ENCODE measurements at regions not wholly inside any gene's neighbourhood (a gene's known extent, or its start where the extent isn't known, plus 50 kb on each side); places are given as distances from the start of the nearest gene placed in this dataset.
"Not testable (repeated sequence)": the region's sequence is repeated elsewhere in the genome, so short reads cannot be mapped to it uniquely, and the experiment has no call there.

DNA sequence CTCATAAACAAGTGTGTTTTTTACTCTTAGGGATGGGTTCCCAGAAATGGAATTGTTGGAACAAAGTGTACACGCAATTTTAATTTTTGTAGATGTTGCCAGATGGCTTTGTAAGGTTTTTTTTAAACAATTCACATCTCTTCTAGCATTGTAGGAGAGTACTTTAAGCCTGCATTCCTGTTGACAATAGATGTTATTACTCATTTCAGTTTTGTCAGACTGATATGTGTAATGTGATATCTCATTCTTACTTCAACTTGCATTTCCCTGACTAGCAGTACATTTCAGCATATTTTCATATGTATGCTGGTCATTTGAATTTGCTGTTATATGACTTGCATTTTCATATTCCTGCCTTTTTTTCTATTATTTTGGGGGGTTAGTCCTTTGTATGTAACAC, 186.6 kb upstream of the SLITRK6 start:
- H4K20me1 ChIP-seq (ENCODE audit: insufficient read depth), result no peaks in the 10 kb centered on the region
- no peaks in the 10 kb centered on the region for H3K27me3 ChIP-seq (ENCODE audit: insufficient read depth, low read depth)
- H3K27ac ChIP-seq, result no peak overlapping the region
- H3K9ac ChIP-seq, result no peak overlapping the region
- no peaks in the 10 kb centered on the region for H3K4me1 ChIP-seq (ENCODE audit: low read depth, poor library complexity, severe bottlenecking)
- H3K4me3 ChIP-seq (IDR thresholded peaks at IDR 0.05; ENCODE audit: insufficient read depth, low read depth, low read length), result no peak overlapping the region
- H3K36me3 ChIP-seq (ENCODE audit: insufficient read depth), result no peaks in the 10 kb centered on the region
- H3K79me2 ChIP-seq (ENCODE audit: insufficient read depth, low read depth), result no peaks in the 10 kb centered on the region
- no peak overlapping the region for H3K4me2 ChIP-seq
- H2AFZ ChIP-seq (ENCODE audit: low read depth), result no peak overlapping the region
- TF ChIP-seq, protein P1, sequence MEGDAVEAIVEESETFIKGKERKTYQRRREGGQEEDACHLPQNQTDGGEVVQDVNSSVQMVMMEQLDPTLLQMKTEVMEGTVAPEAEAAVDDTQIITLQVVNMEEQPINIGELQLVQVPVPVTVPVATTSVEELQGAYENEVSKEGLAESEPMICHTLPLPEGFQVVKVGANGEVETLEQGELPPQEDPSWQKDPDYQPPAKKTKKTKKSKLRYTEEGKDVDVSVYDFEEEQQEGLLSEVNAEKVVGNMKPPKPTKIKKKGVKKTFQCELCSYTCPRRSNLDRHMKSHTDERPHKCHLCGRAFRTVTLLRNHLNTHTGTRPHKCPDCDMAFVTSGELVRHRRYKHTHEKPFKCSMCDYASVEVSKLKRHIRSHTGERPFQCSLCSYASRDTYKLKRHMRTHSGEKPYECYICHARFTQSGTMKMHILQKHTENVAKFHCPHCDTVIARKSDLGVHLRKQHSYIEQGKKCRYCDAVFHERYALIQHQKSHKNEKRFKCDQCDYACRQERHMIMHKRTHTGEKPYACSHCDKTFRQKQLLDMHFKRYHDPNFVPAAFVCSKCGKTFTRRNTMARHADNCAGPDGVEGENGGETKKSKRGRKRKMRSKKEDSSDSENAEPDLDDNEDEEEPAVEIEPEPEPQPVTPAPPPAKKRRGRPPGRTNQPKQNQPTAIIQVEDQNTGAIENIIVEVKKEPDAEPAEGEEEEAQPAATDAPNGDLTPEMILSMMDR (conservative IDR thresholded peaks at IDR 0.05; ENCODE audit: low read depth, low read length), result no peak

DNA sequence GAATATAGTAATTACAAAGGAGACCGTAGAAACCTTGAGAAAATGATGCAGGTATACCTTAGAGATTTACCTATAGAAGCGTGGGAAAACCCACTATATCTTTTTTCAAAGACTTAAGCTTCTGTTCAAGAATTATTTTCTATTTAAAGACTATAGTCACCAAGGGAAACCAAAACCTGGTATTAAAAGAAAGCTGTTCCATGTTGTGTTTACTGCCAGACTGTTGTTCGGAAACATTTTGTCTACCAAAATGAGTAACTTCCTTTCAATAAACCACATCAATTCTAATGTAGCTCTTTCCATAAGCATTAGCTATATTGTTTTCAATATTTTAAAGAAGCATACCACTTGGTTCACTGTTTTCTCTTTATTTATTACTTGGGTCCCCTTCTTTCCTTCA, 182.9 kb upstream of the SLITRK6 start:
- Histone ChIP-seq H3K79me2 (ENCODE audit: insufficient read depth, low read depth) (no peaks in the 10 kb centered on the region), H3K27me3 (ENCODE audit: insufficient read depth, low read depth) (no peaks in the 10 kb centered on the region), H3K9ac (no peak overlapping the region), H3K27ac (no peak overlapping the region), H3K4me2 (no peak overlapping the region), H2AFZ (ENCODE audit: low read depth) (no peak overlapping the region), H3K4me3 (IDR thresholded peaks at IDR 0.05; ENCODE audit: insufficient read depth, low read depth, low read length) (no peak overlapping the region), H4K20me1 (ENCODE audit: insufficient read depth) (no peaks in the 10 kb centered on the region), H3K36me3 (ENCODE audit: insufficient read depth) (no peaks in the 10 kb centered on the region), H3K4me1 (ENCODE audit: low read depth, poor library complexity, severe bottlenecking) (no peaks in the 10 kb centered on the region)
- TF ChIP-seq, protein P1 (conservative IDR thresholded peaks at IDR 0.05; ENCODE audit: low read depth, low read length), result no peak

DNA sequence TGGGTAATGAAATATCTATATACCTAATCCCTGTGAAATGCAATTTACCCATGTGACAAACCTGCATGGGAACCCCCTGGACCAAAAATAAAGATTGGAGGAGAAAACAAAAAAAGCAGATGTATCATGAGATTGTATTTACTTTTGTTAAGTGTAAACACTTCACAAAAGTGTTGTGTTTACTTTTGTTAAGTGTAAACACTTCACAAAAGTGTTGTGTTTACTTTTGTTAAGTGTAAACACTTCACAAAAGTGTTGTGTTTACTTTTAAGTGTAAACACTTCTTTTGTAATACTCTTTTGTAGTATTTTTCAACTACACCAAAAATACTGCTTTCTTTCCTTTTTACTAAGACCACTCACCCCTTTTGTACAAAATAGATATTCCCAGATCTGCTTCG, 181.2 kb upstream of the SLITRK6 start:
- H4K20me1 ChIP-seq (ENCODE audit: insufficient read depth); H3K4me2 ChIP-seq; H3K9ac ChIP-seq; H3K4me3 ChIP-seq (IDR thresholded peaks at IDR 0.05; ENCODE audit: insufficient read depth, low read depth, low read length); H3K27ac ChIP-seq; H3K36me3 ChIP-seq (ENCODE audit: insufficient read depth); H3K4me1 ChIP-seq (ENCODE audit: low read depth, poor library complexity, severe bottlenecking); H2AFZ ChIP-seq (ENCODE audit: low read depth); H3K27me3 ChIP-seq (ENCODE audit: insufficient read depth, low read depth); H3K79me2 ChIP-seq (ENCODE audit: insufficient read depth, low read depth): not testable (repeated sequence)

DNA sequence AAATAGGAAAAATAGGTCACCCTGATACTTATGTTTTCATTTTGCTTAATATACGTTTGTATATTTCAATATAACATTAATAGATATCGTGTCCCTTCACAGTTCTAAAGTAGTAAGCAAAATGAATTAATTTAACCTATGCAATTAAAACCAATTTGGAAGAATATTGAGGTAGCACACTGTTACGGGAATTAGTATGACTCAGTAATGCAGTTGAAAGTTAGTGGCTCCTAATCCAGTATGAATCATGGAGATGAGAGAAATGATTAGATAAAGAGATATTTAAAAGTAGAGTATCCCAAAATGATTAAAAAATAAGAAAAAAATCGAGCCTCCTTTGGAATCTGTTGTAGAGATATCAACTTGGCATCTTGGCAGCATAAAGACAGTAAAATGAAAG, 177.0 kb upstream of the SLITRK6 start:
- Histone ChIP-seq H3K27ac (no peak overlapping the region), H4K20me1 (ENCODE audit: insufficient read depth) (no peaks in the 10 kb centered on the region), H2AFZ (ENCODE audit: low read depth) (no peak overlapping the region), H3K4me3 (IDR thresholded peaks at IDR 0.05; ENCODE audit: insufficient read depth, low read depth, low read length) (no peak overlapping the region), H3K9ac (no peak overlapping the region), H3K4me2 (no peak overlapping the region), H3K27me3 (ENCODE audit: insufficient read depth, low read depth) (no peaks in the 10 kb centered on the region), H3K36me3 (ENCODE audit: insufficient read depth) (no peaks in the 10 kb centered on the region), H3K79me2 (ENCODE audit: insufficient read depth, low read depth) (no peaks in the 10 kb centered on the region), H3K4me1 (ENCODE audit: low read depth, poor library complexity, severe bottlenecking) (no peaks in the 10 kb centered on the region)
- TF ChIP-seq, protein P1 (conservative IDR thresholded peaks at IDR 0.05; ENCODE audit: low read depth, low read length), result no peak

DNA sequence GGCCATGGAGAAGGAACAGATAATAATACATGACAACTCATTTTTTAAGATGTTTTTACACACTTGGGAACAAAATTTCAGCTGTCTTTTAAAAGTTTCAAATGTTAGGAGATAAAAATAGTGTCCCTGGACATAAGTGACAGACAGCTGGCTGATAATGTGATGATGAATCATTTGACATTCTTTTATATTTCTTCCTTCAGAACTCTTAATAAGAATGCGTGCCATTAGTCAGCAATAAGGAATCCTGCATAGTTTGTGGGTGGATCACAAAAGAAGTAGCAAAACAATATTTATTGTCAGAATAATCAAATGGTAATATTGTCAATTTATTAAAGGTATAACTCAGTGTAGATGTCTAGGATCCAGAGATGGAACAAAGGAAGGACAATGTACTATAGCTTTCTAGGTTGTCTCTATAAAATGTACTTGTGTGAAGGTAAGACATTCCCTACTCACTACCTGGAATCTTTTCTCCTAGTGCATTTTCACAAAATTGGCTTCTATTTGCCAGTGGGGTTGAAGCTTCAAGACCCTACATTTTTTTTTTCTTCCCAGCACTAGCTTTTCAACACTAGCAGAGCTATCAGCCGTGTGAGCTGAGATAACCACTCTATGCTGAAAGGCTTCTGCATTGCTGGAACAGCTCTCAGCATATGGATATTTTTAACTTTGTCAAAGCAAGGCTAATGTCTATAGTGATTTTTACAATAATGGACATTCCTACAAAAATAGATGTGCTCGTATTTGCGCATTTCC, 175.6 kb upstream of the SLITRK6 start:
- Histone ChIP-seq H4K20me1 (ENCODE audit: insufficient read depth) (no peaks in the 10 kb centered on the region), H3K9ac (no peak overlapping the region), H3K4me3 (IDR thresholded peaks at IDR 0.05; ENCODE audit: insufficient read depth, low read depth, low read length) (no peak overlapping the region), H3K27ac (no peak overlapping the region), H3K36me3 (ENCODE audit: insufficient read depth) (no peaks in the 10 kb centered on the region), H2AFZ (ENCODE audit: low read depth) (no peak overlapping the region), H3K27me3 (ENCODE audit: insufficient read depth, low read depth) (no peaks in the 10 kb centered on the region), H3K4me1 (ENCODE audit: low read depth, poor library complexity, severe bottlenecking) (no peaks in the 10 kb centered on the region), H3K4me2 (no peak overlapping the region), H3K79me2 (ENCODE audit: insufficient read depth, low read depth) (no peaks in the 10 kb centered on the region)
- TF ChIP-seq, protein P1 (conservative IDR thresholded peaks at IDR 0.05; ENCODE audit: low read depth, low read length), result no peak

All from KMS-11 (cell line).